ENCODE measurements at regions not wholly inside any gene's neighbourhood (a gene's known extent, or its start where the extent isn't known, plus 50 kb on each side); places are given as distances from the start of the nearest gene placed in this dataset.

GRCh38 chr2:172153156-172153555 lies 50.5 kb upstream of the DLX2 start:
- H3K4me1 ChIP-seq: no peaks in the 10 kb centered on the region
- no peak overlapping the region for H3K4me3 ChIP-seq (ENCODE audit: low read depth, low read length)
- H3K9me3 ChIP-seq: no peaks in the 10 kb centered on the region
- no peak for DNase-seq
- no peaks in the 10 kb centered on the region for H3K36me3 ChIP-seq
- TF ChIP-seq CTCF (IDR thresholded peaks at IDR 0.05; ENCODE audit: low read depth, low read length): no peak
- no peaks in the 10 kb centered on the region for H3K27me3 ChIP-seq

- H3K36me3 ChIP-seq: no peaks in the 10 kb centered on the region
- TF ChIP-seq CTCF (IDR thresholded peaks at IDR 0.05; ENCODE audit: low read depth, low read length): no peak
Measured at GRCh38 chr2:172153757-172154156, 51.1 kb upstream of the DLX2 start.

GRCh38 chr2:172155752-172156151 lies 53.1 kb upstream of the DLX2 start:
- H3K4me3 ChIP-seq (ENCODE audit: low read depth, low read length): no peak overlapping the region
- no peaks in the 10 kb centered on the region for H3K9me3 ChIP-seq
- no peaks in the 10 kb centered on the region for H3K4me1 ChIP-seq
- no peaks in the 10 kb centered on the region for H3K36me3 ChIP-seq
- H3K27me3 ChIP-seq: no peaks in the 10 kb centered on the region
- no peak for TF ChIP-seq CTCF (IDR thresholded peaks at IDR 0.05; ENCODE audit: low read depth, low read length)
- DNase-seq: no peak

More at GRCh38 chr2:172153757-172154156, 51.1 kb upstream of the DLX2 start:
- no peak for DNase-seq
- no peaks in the 10 kb centered on the region for H3K9me3 ChIP-seq
- H3K4me1 ChIP-seq: no peaks in the 10 kb centered on the region
- no peak overlapping the region for H3K4me3 ChIP-seq (ENCODE audit: low read depth, low read length)
- no peaks in the 10 kb centered on the region for H3K27me3 ChIP-seq

GRCh38 chr2:172160839-172161238 lies 58.1 kb upstream of the DLX2 start:
- no peak for TF ChIP-seq CTCF (IDR thresholded peaks at IDR 0.05; ENCODE audit: low read depth, low read length)
- H3K4me3 ChIP-seq (ENCODE audit: low read depth, low read length): no peak overlapping the region
- H3K27me3 ChIP-seq: no peaks in the 10 kb centered on the region
- H3K36me3 ChIP-seq: no peaks in the 10 kb centered on the region
- no peak for DNase-seq
- no peaks in the 10 kb centered on the region for H3K9me3 ChIP-seq
- no peaks in the 10 kb centered on the region for H3K4me1 ChIP-seq

- H3K36me3 ChIP-seq: no peaks in the 10 kb centered on the region
- H3K9me3 ChIP-seq: no peaks in the 10 kb centered on the region
- no peak for TF ChIP-seq CTCF (IDR thresholded peaks at IDR 0.05; ENCODE audit: low read depth, low read length)
- no peaks in the 10 kb centered on the region for H3K27me3 ChIP-seq
- no peaks in the 10 kb centered on the region for H3K4me1 ChIP-seq
- DNase-seq: no peak
- H3K4me3 ChIP-seq (ENCODE audit: low read depth, low read length): no peak overlapping the region
Measured at GRCh38 chr2:172162225-172162733, 59.6 kb upstream of the DLX2 start.

GRCh38 chr2:172162739-172163336 lies 60.1 kb upstream of the DLX2 start:
- Histone ChIP-seq H3K36me3 (no peaks in the 10 kb centered on the region), H3K4me1 (no peaks in the 10 kb centered on the region), H3K4me3 (ENCODE audit: low read depth, low read length) (no peak overlapping the region), H3K27me3 (no peaks in the 10 kb centered on the region), H3K9me3 (no peaks in the 10 kb centered on the region)
- DNase-seq: no peak
- TF ChIP-seq CTCF (IDR thresholded peaks at IDR 0.05; ENCODE audit: low read depth, low read length): no peak

Data from BE2C (cell line).